GM18873 (cell line): ENCODE measurements at regions not wholly inside any gene's neighbourhood (a gene's known extent, or its start where the extent isn't known, plus 50 kb on each side); places are given as distances from the start of the nearest gene placed in this dataset.
"Not testable (repeated sequence)": the region's sequence is repeated elsewhere in the genome, so short reads cannot be mapped to it uniquely, and the experiment has no call there.

Experiments
- ATAC-seq: cut with Tn5 transposase; IDR thresholded peaks from one replicate; pipeline ENCODE4 v1.9.1; 2021; ENCODE audit warnings: mild to moderate bottlenecking, moderate library complexity, moderate number of reproducible peaks; ENCODE audit not compliant: unreplicated experiment, low FRiP score

- no peak for ATAC-seq
Observed at GRCh38 chr22:47549741-47550340, 787.4 kb downstream of the TBC1D22A start.

GRCh38 chr22:47548953-47549740 lies 786.7 kb downstream of the TBC1D22A start:
- ATAC-seq: no peak

GRCh38 chr22:47547881-47548650 lies 785.6 kb downstream of the TBC1D22A start:
- ATAC-seq: no peak

- ATAC-seq: no peak
Observed at GRCh38 chr22:47547239-47547661, 784.8 kb downstream of the TBC1D22A start.

- no peak for ATAC-seq
Observed at GRCh38 chr22:47544696-47545095, 782.2 kb downstream of the TBC1D22A start.

GRCh38 chr22:47543447-47543846 lies 781.0 kb downstream of the TBC1D22A start:
- ATAC-seq: no peak

GRCh38 chr22:47540011-47540410 lies 777.6 kb downstream of the TBC1D22A start:
- no peak for ATAC-seq

GRCh38 chr22:47539374-47539773 lies 776.9 kb downstream of the TBC1D22A start:
- no peak for ATAC-seq

GRCh38 chr22:47535681-47536080 lies 773.2 kb downstream of the TBC1D22A start:
- no peak for ATAC-seq

- no peak for ATAC-seq
Observed at GRCh38 chr22:47534804-47535410, 772.5 kb downstream of the TBC1D22A start.

GRCh38 chr22:47533961-47534803 lies 771.7 kb downstream of the TBC1D22A start:
- ATAC-seq: no peak

GRCh38 chr22:47517062-47517461 lies 754.6 kb downstream of the TBC1D22A start:
- ATAC-seq: no peak

GRCh38 chr22:47515384-47516125 lies 753.1 kb downstream of the TBC1D22A start:
- ATAC-seq: no peak

GRCh38 chr22:47512617-47513016 lies 750.2 kb downstream of the TBC1D22A start:
- no peak for ATAC-seq

GRCh38 chr22:47504962-47505361 lies 742.5 kb downstream of the TBC1D22A start:
- ATAC-seq: no peak

GRCh38 chr22:47498969-47499495 lies 736.6 kb downstream of the TBC1D22A start:
- ATAC-seq: no peak

GRCh38 chr22:47497666-47498065 lies 735.2 kb downstream of the TBC1D22A start:
- ATAC-seq: no peak

GRCh38 chr22:47495110-47495509 lies 732.7 kb downstream of the TBC1D22A start:
- ATAC-seq: no peak

GRCh38 chr22:47488131-47488530 lies 725.7 kb downstream of the TBC1D22A start:
- ATAC-seq: not testable (repeated sequence)
